Ishikawa (cell line): ENCODE measurements at regions not wholly inside any gene's neighbourhood (a gene's known extent, or its start where the extent isn't known, plus 50 kb on each side); places are given as distances from the start of the nearest gene placed in this dataset.

Experiments used
- CEBPB ChIP-seq: IDR thresholded peaks from 2 replicates; pipeline ENCODE4 v1.6.1; 2012
- CREB1 ChIP-seq: IDR thresholded peaks from 2 replicates; pipeline ENCODE4 v1.6.1; 2012; ENCODE audit warnings: low read depth
- EGR1 ChIP-seq: IDR thresholded peaks from 2 replicates; pipeline ENCODE4 v1.6.1; 2012
- EP300 ChIP-seq: IDR thresholded peaks from 2 replicates; pipeline ENCODE4 v1.6.1; 2012; ENCODE audit warnings: borderline replicate concordance
- FOXM1 ChIP-seq: IDR thresholded peaks from 2 replicates; pipeline ENCODE4 v1.6.1; 2012; ENCODE audit warnings: low read depth, borderline replicate concordance
- MAX ChIP-seq: IDR thresholded peaks from 2 replicates; pipeline ENCODE4 v1.6.1; 2012
- NFIC ChIP-seq: IDR thresholded peaks from 2 replicates; pipeline ENCODE4 v1.6.1; 2012
- RAD21 ChIP-seq: IDR thresholded peaks from 2 replicates; pipeline ENCODE4 v1.6.1; 2012; ENCODE audit warnings: low read depth
- REST ChIP-seq: IDR thresholded peaks from 2 replicates; pipeline ENCODE4 v1.6.1; 2012; ENCODE audit warnings: low read depth, mild to moderate bottlenecking
- TAF1 ChIP-seq: IDR thresholded peaks from 2 replicates; pipeline ENCODE4 v1.6.1; 2012; ENCODE audit warnings: low read depth, mild to moderate bottlenecking
- TCF12 ChIP-seq: IDR thresholded peaks from 2 replicates; pipeline ENCODE4 v1.6.1; 2012; ENCODE audit warnings: low read depth
- TEAD4 ChIP-seq: IDR thresholded peaks from 2 replicates; pipeline ENCODE4 v1.6.1; 2012
- USF1 ChIP-seq: IDR thresholded peaks from 2 replicates; pipeline ENCODE4 v1.6.1; 2012
- YY1 ChIP-seq: IDR thresholded peaks from 2 replicates; pipeline ENCODE4 v1.6.1; 2012; ENCODE audit warnings: low read depth
- ZBTB7A ChIP-seq: IDR thresholded peaks from 2 replicates; pipeline ENCODE4 v1.6.1; 2012; ENCODE audit warnings: low read depth

GRCh38 chr14:81831128-81831820 lies 297.6 kb upstream of the SEL1L start:
- TF ChIP-seq TCF12, result no peak

- TF ChIP-seq MAX, result no peak
- TF ChIP-seq NFIC, result no peak
- TF ChIP-seq FOXM1, result no peak
- no peak for TF ChIP-seq EGR1
- no peak for TF ChIP-seq EP300
- TF ChIP-seq REST, result no peak
- no peak for TF ChIP-seq RAD21
- no peak for TF ChIP-seq USF1
- TF ChIP-seq CEBPB, result no peak
Observed at GRCh38 chr14:81834308-81834707, 300.7 kb upstream of the SEL1L start.

- no peak for TF ChIP-seq CEBPB
- no peak for TF ChIP-seq RAD21
- TF ChIP-seq NFIC, result no peak
- TF ChIP-seq YY1, result no peak
- no peak for TF ChIP-seq REST
- no peak for TF ChIP-seq EP300
- TF ChIP-seq MAX, result no peak
- no peak for TF ChIP-seq TAF1
- TF ChIP-seq CREB1, result no peak
- no peak for TF ChIP-seq ZBTB7A
- TF ChIP-seq TEAD4, result no peak
Observed at GRCh38 chr14:81837304-81837703, 303.7 kb upstream of the SEL1L start.

- no peak for TF ChIP-seq NFIC
- TF ChIP-seq TEAD4, result no peak
- TF ChIP-seq ZBTB7A, result no peak
- TF ChIP-seq REST, result no peak
- TF ChIP-seq YY1, result no peak
Observed at GRCh38 chr14:81839056-81839455, 305.4 kb upstream of the SEL1L start.

- TF ChIP-seq CEBPB (no peak), RAD21 (no peak), YY1 (no peak), CREB1 (no peak), REST (no peak), TCF12 (no peak), USF1 (no peak), TEAD4 (no peak)
Observed at GRCh38 chr14:81841346-81841745, 307.7 kb upstream of the SEL1L start.
